Activated CD8-positive, alpha-beta memory T cell treated with anti-CD3 and anti-CD28 coated beads, Interleukin-2, amount 10 ng/mL, durations not matched to agents 7 days and 5 days (primary cell): ENCODE measurements at regions not wholly inside any gene's neighbourhood (a gene's known extent, or its start where the extent isn't known, plus 50 kb on each side); places are given as distances from the start of the nearest gene placed in this dataset.

Experiments
- ATAC-seq: fragments of 150-1000 bp; cut with Tn5 transposase; one replicate; pipeline ENCODE4 v1.10.0; 2021; ENCODE audit warnings: moderate library complexity
- CTCF ChIA-PET: fragments of 350-600 bp; sonication (Branson Sonifier 250); formaldehyde crosslinking; loops from one replicate; lab custom pipeline; 2021; ENCODE audit warnings: antibody characterized with exemption; lab: Charles Lee
- DNase-seq: peaks from one replicate; pipeline ENCODE4 v3.0.0-alpha.2; 2020
- H3K27ac Mint-ChIP-seq: one replicate; pipeline ENCODE4 v1.8.0; 2021; ENCODE audit warnings: mild to moderate bottlenecking, mixed read lengths
- H3K27me3 Mint-ChIP-seq: one replicate; pipeline ENCODE4 v1.8.0; 2021; ENCODE audit warnings: mixed read lengths
- H3K36me3 Mint-ChIP-seq: one replicate; pipeline ENCODE4 v1.8.0; 2021; ENCODE audit warnings: mild to moderate bottlenecking, mixed read lengths
- H3K4me1 Mint-ChIP-seq: one replicate; pipeline ENCODE4 v1.8.0; 2021; ENCODE audit warnings: mixed read lengths
- H3K4me3 Mint-ChIP-seq: one replicate; pipeline ENCODE4 v1.8.0; 2021; ENCODE audit warnings: mild to moderate bottlenecking, moderate library complexity, mixed read lengths
- H3K9me3 Mint-ChIP-seq: one replicate; pipeline ENCODE4 v1.8.0; 2022; ENCODE audit warnings: low read depth, mixed read lengths

DNA sequence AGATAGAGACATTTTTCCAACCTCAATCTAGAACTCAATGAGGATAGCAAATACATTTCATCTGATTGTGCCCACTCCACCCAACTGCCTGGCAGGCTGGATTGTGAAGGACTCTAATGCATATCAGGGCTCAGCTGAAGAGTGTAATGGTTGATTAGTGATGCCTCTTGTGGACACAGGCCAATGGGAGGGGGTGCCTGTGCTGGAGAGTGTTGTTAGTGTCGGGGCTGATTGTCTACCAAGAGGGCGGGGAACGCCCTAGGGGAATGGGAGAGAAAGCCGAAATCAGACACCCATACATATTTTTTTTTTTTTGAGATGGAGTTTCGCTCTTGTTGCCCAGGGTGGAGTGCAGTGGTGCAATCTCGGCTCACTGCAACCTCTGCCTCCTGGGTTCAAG lies 103.7 kb upstream of the SALL4 start:
- Mint-ChIP-seq H3K4me1 (no peaks in the 10 kb centered on the region), H3K9me3 (no peaks in the 10 kb centered on the region), H3K27ac (no peak overlapping the region), H3K36me3 (no peaks in the 10 kb centered on the region), H3K4me3 (no peak overlapping the region), H3K27me3 (peaks cover 3% of the 10 kb centered on the region)
- ATAC-seq: no peak
- no peak for DNase-seq
- CTCF ChIA-PET: no interaction called here

DNA sequence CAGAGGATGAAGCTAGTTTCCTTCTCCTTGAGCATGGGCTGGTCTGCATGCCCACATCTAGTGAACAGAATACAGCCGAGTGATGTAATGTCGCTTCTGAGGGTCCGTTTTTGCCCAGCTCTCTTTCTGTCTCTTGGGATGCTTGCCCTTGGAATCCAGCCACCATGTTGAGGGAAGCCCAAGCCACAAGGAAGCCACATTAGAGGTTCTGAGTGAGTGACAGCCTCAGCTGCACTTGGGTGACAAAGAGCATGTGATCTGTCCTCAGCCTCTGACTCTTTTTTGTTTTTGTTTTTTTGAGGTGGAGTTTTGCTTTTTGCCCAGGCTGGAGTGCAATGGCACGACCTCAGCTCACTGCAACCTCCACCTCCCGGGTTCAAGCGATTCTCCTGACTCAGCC lies 100.6 kb upstream of the SALL4 start:
- Mint-ChIP-seq H3K4me3 (no peak overlapping the region), H3K27ac (no peak overlapping the region), H3K27me3 (peaks cover 3% of the 10 kb centered on the region), H3K9me3 (no peaks in the 10 kb centered on the region), H3K36me3 (no peaks in the 10 kb centered on the region), H3K4me1 (no peaks in the 10 kb centered on the region)
- CTCF ChIA-PET: no interaction called here
- ATAC-seq (no peak), DNase-seq (no peak)

- Mint-ChIP-seq H3K36me3 (no peaks in the 10 kb centered on the region), H3K4me3 (no peak overlapping the region), H3K27me3 (no peaks in the 10 kb centered on the region), H3K4me1 (no peaks in the 10 kb centered on the region), H3K27ac (no peak overlapping the region), H3K9me3 (no peaks in the 10 kb centered on the region)
- DNase-seq (no peak), ATAC-seq (no peak)
- CTCF ChIA-PET: no interaction called here
Observed at GRCh38 chr20:51900443-51900842, 98.1 kb upstream of the SALL4 start.

- no peaks in the 10 kb centered on the region for H3K9me3 Mint-ChIP-seq
- CTCF ChIA-PET: no interaction called here
- no peaks in the 10 kb centered on the region for H3K4me1 Mint-ChIP-seq
- no peak for DNase-seq
- no peaks in the 10 kb centered on the region for H3K36me3 Mint-ChIP-seq
- no peak overlapping the region for H3K27ac Mint-ChIP-seq
- H3K4me3 Mint-ChIP-seq: no peak overlapping the region
- H3K27me3 Mint-ChIP-seq: no peaks in the 10 kb centered on the region
- ATAC-seq: no peak
Observed at GRCh38 chr20:51899674-51900073, 97.4 kb upstream of the SALL4 start.

DNA sequence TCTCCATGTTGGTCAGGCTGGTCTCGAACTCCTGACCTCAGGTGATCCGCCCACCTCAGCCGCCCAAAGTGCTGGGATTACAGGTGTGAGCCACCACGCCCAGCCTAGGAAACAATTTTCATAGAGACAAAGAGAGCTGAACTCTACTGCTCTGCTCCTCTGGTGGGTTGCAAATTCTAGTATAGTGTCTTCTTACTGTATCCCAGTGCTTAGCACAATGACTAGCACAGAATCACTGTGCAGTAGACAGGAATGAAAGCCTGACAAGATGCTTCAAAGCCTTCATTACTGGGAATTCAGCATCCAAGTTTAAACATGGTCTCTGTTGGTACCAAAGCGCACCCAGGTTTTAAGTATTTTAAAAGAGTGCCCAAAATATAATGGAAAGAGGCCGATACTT lies 96.5 kb upstream of the SALL4 start:
- Mint-ChIP-seq H3K4me3 (no peak overlapping the region), H3K4me1 (no peaks in the 10 kb centered on the region), H3K36me3 (no peaks in the 10 kb centered on the region), H3K9me3 (no peaks in the 10 kb centered on the region), H3K27ac (no peak overlapping the region), H3K27me3 (peaks cover 3% of the 10 kb centered on the region)
- ATAC-seq: no peak
- DNase-seq: no peak
- CTCF ChIA-PET: no interaction called here

- no peak for DNase-seq
- Mint-ChIP-seq H3K27ac (no peak overlapping the region), H3K36me3 (no peaks in the 10 kb centered on the region), H3K9me3 (no peaks in the 10 kb centered on the region), H3K4me1 (no peaks in the 10 kb centered on the region), H3K4me3 (no peak overlapping the region), H3K27me3 (peaks cover 8% of the 10 kb centered on the region)
- CTCF ChIA-PET: no interaction called here
- no peak for ATAC-seq
Observed at GRCh38 chr20:51894619-51895018, 92.3 kb upstream of the SALL4 start.

- no peak overlapping the region for H3K27ac Mint-ChIP-seq
- H3K4me1 Mint-ChIP-seq: no peaks in the 10 kb centered on the region
- H3K27me3 Mint-ChIP-seq: peaks cover 11% of the 10 kb centered on the region
- ATAC-seq (no peak), DNase-seq (no peak)
- no peaks in the 10 kb centered on the region for H3K9me3 Mint-ChIP-seq
- CTCF ChIA-PET: no interaction called here
- no peak overlapping the region for H3K4me3 Mint-ChIP-seq
- no peaks in the 10 kb centered on the region for H3K36me3 Mint-ChIP-seq
Observed at GRCh38 chr20:51894201-51894600, 91.9 kb upstream of the SALL4 start.

DNA sequence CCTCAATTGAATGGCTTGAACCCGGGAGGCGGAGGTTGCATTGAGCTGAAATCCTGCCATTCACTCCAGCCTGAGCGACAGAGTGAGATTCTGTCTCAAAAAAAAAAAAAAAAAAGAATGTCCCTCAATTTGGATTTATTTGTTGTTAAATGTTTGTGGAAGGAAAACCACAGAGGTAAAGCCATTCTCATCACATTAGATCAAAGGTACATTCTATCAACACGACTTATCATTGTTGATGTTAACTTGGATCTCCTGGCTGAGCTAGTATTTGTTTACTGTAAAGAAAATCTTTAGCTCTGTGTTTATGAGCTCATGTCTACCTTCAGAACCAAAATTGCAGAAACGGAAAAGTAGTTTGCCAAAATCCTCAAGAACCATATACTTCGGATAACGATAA lies 91.4 kb upstream of the SALL4 start:
- ATAC-seq (no peak), DNase-seq (no peak)
- H3K4me3 Mint-ChIP-seq: no peak overlapping the region
- H3K9me3 Mint-ChIP-seq: no peaks in the 10 kb centered on the region
- CTCF ChIA-PET: no interaction called here
- H3K36me3 Mint-ChIP-seq: no peaks in the 10 kb centered on the region
- no peaks in the 10 kb centered on the region for H3K4me1 Mint-ChIP-seq
- no peak overlapping the region for H3K27ac Mint-ChIP-seq
- H3K27me3 Mint-ChIP-seq: peaks cover 11% of the 10 kb centered on the region

- H3K27me3 Mint-ChIP-seq: peaks cover 11% of the 10 kb centered on the region
- H3K36me3 Mint-ChIP-seq: no peaks in the 10 kb centered on the region
- CTCF ChIA-PET: no interaction called here
- no peak overlapping the region for H3K27ac Mint-ChIP-seq
- H3K4me3 Mint-ChIP-seq: no peak overlapping the region
- ATAC-seq: no peak
- no peaks in the 10 kb centered on the region for H3K4me1 Mint-ChIP-seq
- DNase-seq: no peak
- no peaks in the 10 kb centered on the region for H3K9me3 Mint-ChIP-seq
Observed at GRCh38 chr20:51890003-51890402, 87.7 kb upstream of the SALL4 start.

DNA sequence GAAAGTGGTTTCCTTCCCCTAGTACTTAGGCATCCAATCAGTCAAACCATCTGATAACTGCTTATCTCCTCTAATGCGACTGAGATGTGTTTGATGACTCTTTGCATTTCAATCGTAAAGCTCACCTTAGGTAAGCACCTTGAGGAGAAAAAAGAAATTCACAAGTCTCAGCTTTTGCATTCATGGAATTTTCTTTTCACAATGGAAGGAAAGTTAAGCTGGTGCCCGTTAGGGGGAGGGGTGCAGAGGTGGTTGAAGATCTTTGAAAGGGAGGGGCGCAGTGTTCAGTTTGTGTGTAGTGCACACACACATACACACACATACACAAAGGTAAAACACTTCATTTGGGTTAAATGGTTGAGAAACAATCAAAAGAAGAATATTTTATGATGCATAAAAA lies 87.1 kb upstream of the SALL4 start:
- H3K4me3 Mint-ChIP-seq: no peak overlapping the region
- no peaks in the 10 kb centered on the region for H3K4me1 Mint-ChIP-seq
- peaks cover 11% of the 10 kb centered on the region for H3K27me3 Mint-ChIP-seq
- CTCF ChIA-PET: interaction anchor here (0.9 kb wide), 1 partner anchor 9 kb away, joined by 3 read pairs; no protein-coding TSS in a partner anchor
- no peaks in the 10 kb centered on the region for H3K9me3 Mint-ChIP-seq
- DNase-seq (no peak), ATAC-seq (no peak)
- H3K27ac Mint-ChIP-seq: no peak overlapping the region
- H3K36me3 Mint-ChIP-seq: no peaks in the 10 kb centered on the region

GRCh38 chr20:51888291-51888690 lies 86.0 kb upstream of the SALL4 start:
- Mint-ChIP-seq H3K27ac (no peak overlapping the region), H3K4me3 (no peak overlapping the region), H3K9me3 (no peaks in the 10 kb centered on the region), H3K36me3 (no peaks in the 10 kb centered on the region), H3K4me1 (no peaks in the 10 kb centered on the region), H3K27me3 (peaks cover 6% of the 10 kb centered on the region)
- no peak for ATAC-seq
- CTCF ChIA-PET: no interaction called here
- DNase-seq: no peak

DNA sequence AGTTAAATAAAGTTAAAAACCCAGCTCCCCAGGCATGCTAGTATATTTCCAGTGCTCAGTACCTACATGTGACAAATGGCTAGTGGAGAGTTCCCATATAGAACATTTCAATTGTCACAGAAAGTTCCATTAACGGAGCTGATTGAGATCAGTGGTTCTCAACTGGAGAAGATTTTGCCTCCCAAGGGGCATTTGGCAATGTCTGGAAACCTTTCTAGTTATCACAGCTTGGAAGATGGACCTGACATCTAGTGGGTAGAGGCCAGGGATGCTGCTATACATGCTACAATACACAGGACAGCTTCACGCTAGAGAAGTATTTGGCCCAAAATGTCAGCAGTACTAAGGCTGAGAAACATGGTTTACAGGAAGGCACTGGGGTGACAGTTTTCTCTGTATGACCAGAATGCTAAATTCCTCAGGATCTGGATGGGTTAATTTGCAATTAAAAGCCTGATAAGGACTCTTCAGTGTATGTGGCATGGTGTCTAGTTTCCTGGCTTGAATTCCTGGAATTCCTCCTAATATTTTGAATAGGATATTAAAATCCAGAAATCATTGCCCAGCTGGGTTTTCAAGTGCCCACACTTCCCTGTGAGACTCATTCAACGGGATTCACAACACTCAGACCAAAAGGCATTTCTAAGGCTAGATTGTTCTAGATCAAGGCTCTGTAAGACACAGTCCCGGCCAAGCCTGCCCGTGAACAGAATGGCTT lies 84.7 kb upstream of the SALL4 start:
- CTCF ChIA-PET: no interaction called here
- ATAC-seq (no peak), DNase-seq (no peak)
- H3K36me3 Mint-ChIP-seq: no peaks in the 10 kb centered on the region
- no peak overlapping the region for H3K4me3 Mint-ChIP-seq
- H3K4me1 Mint-ChIP-seq: no peaks in the 10 kb centered on the region
- H3K27me3 Mint-ChIP-seq: peaks cover 6% of the 10 kb centered on the region
- H3K27ac Mint-ChIP-seq: no peak overlapping the region
- H3K9me3 Mint-ChIP-seq: no peaks in the 10 kb centered on the region

DNA sequence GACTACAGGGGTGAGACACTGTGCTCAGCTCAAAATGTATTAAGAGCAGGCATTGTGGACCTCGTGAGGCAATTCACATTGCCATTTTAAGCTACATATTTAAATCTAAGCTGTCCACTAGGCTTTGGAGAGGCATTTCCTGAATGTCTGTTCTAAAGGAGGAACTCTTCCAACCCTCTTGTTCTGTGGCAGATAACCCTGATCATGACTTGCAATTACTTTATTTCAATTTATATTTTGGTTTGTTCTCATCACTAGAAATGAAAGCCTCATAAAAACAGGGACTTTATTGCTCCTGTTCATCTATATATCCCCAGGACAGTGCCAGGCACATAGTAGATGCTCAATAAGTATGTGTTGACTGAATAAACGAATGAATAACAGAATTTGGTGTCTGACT lies 84.0 kb upstream of the SALL4 start:
- no peak overlapping the region for H3K4me3 Mint-ChIP-seq
- no peaks in the 10 kb centered on the region for H3K4me1 Mint-ChIP-seq
- DNase-seq: no peak
- H3K27ac Mint-ChIP-seq: no peak overlapping the region
- H3K36me3 Mint-ChIP-seq: no peaks in the 10 kb centered on the region
- peaks cover 7% of the 10 kb centered on the region for H3K27me3 Mint-ChIP-seq
- H3K9me3 Mint-ChIP-seq: no peaks in the 10 kb centered on the region
- CTCF ChIA-PET: no interaction called here
- ATAC-seq: no peak

DNA sequence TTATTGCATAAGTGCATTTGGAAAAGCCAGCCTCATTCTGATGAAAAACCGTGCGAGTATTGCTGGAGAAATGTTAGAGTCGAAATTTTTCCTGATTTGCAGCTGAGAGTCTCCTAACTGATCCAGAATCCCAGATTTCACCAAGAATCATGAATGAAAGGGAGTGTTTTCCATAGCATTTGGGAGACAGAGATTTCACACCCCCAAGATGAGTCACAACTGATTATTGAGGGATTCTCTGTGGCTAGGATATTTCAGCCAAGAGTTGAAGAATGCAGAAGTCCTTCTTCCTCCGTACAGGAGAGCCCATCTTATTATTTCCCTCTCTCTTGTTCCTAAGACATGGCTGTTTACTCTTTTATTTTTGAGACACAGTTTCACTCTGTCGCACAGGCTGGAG lies 82.2 kb upstream of the SALL4 start:
- H3K9me3 Mint-ChIP-seq: no peaks in the 10 kb centered on the region
- no peaks in the 10 kb centered on the region for H3K36me3 Mint-ChIP-seq
- H3K27me3 Mint-ChIP-seq: peaks cover 8% of the 10 kb centered on the region
- CTCF ChIA-PET: no interaction called here
- no peak for DNase-seq
- no peak for ATAC-seq
- no peak overlapping the region for H3K27ac Mint-ChIP-seq
- H3K4me1 Mint-ChIP-seq: no peaks in the 10 kb centered on the region
- no peak overlapping the region for H3K4me3 Mint-ChIP-seq

DNA sequence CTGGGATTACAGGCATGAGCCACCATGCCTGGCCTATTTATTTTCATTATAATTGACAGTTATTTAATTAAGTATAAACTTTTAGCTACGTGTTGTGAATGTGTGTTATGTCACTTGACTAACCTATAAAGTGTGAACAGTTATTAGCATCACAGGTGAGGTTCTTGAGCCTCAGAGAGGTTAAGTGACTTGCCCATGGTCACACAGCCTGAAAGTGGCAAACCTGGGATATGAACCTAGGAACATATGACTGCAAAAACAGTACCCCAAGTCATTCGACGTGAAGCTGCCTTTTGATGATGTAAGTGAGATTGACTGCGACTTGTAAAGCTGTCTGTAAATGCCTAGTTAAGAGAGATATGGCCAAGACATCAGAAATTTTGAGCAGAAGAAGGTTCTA lies 77.9 kb upstream of the SALL4 start:
- Mint-ChIP-seq H3K9me3 (no peaks in the 10 kb centered on the region), H3K27me3 (peaks cover 12% of the 10 kb centered on the region), H3K4me1 (no peaks in the 10 kb centered on the region), H3K36me3 (no peaks in the 10 kb centered on the region), H3K27ac (no peak overlapping the region), H3K4me3 (no peak overlapping the region)
- ATAC-seq (no peak), DNase-seq (no peak)
- CTCF ChIA-PET: interaction anchor here (1.4 kb wide), 1 partner anchor 9 kb away, joined by 3 read pairs; no protein-coding TSS in a partner anchor
